Mucosa of rectum (tissue), 2 donors: ENCODE measurements at regions not wholly inside any gene's neighbourhood (a gene's known extent, or its start where the extent isn't known, plus 50 kb on each side); places are given as distances from the start of the nearest gene placed in this dataset.
"Not testable (repeated sequence)": the region's sequence is repeated elsewhere in the genome, so short reads cannot be mapped to it uniquely, and the experiment has no call there.

Experiments
- H3K27ac ChIP-seq, 2 donors: one replicate each; pipeline ENCODE4 v1.7.0; 2013; ENCODE audit warnings: inconsistent platforms in 2 of 2, low read depth in 2 of 2, low read length in 2 of 2
- H3K27me3 ChIP-seq, 2 donors: one replicate each; pipeline ENCODE4 v1.7.0; 2013; ENCODE audit warnings: low read length in 2 of 2; ENCODE audit not compliant: control insufficient read depth in 2 of 2, insufficient read depth in 2 of 2
- H3K36me3 ChIP-seq, 2 donors: one replicate each; pipeline ENCODE4 v1.7.0; 2013; ENCODE audit warnings: low read length in 2 of 2; ENCODE audit not compliant: control insufficient read depth in 2 of 2, insufficient read depth in 2 of 2
- H3K4me1 ChIP-seq, 2 donors: one replicate each; pipeline ENCODE4 v1.7.0; 2013; ENCODE audit warnings: low read length in 2 of 2, mild to moderate bottlenecking in 1 of 2; ENCODE audit not compliant: control insufficient read depth in 2 of 2, insufficient read depth in 2 of 2
- H3K4me3 ChIP-seq, 2 donors: one replicate each; pipeline ENCODE4 v1.7.0; 2013; ENCODE audit warnings: low read length in 2 of 2
- H3K9ac ChIP-seq, 2 donors: one replicate each; pipeline ENCODE4 v1.7.0; 2013; ENCODE audit warnings: low read length in 2 of 2, low read depth in 1 of 2, mild to moderate bottlenecking in 1 of 2
- H3K9me3 ChIP-seq, 2 donors: one replicate each; pipeline ENCODE4 v1.7.0; 2013; ENCODE audit warnings: low read length in 2 of 2; ENCODE audit not compliant: control insufficient read depth in 2 of 2
- donor health status: healthy.
- donor health status: Normal muscosa, but diverticular disease.

DNA sequence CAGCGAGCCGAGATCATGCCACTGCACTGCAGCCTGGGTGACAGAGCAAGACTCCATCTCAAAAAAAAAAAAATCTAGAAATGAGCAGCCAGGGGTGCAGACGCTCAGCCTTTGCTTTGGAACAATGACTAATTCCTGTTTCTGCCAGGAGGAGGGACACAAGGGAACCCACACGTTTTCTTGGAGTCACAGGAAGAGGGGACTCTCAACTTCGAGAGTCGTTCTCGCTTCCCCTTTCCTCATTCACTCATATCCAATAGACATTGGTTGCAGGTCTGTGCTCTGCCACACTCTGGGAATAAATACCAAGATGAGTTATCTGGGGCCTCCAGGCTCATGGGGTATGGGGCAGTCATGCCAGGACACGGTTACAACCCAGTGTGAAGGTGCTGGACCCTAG is 91.5 kb upstream of the RREB1 start:
- Histone ChIP-seq H3K27me3 (no peaks in the 10 kb centered on the region), H3K36me3 (no peaks in the 10 kb centered on the region), H3K27ac (no peak overlapping the region), H3K4me1 (no peaks in the 10 kb centered on the region), H3K9ac (no peak overlapping the region), H3K9me3 (no peaks in the 10 kb centered on the region), H3K4me3 (no peak overlapping the region)

GRCh38 chr6:7021301-7021700 is 86.5 kb upstream of the RREB1 start:
- Histone ChIP-seq H3K9ac (no peak overlapping the region), H3K4me1 (no peaks in the 10 kb centered on the region), H3K9me3 (no peaks in the 10 kb centered on the region), H3K4me3 (no peak overlapping the region), H3K27ac (no peak overlapping the region), H3K36me3 (no peaks in the 10 kb centered on the region), H3K27me3 (no peaks in the 10 kb centered on the region)

DNA sequence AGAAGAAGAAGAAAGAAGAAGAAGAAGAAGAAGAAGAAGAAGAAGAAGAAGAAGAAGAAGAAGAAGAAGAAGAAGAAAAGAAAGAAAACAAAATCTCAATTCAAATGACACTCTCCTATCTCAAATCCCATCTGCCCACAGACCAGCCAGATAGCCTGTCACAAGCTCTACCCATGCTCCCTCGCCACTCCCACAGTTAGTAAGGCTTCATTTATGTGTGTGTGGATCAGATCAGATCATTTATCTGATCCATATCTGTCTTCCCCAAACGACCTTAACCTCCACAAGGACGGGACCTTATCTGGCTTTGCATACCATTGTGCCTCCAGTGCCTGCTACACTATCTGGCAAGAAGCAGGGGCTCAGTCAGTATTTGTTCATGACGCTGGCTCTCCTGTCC is 81.9 kb upstream of the RREB1 start:
- H3K36me3 ChIP-seq, result no peaks in the 10 kb centered on the region
- H3K4me3 ChIP-seq, result no peak overlapping the region
- H3K27me3 ChIP-seq, result no peaks in the 10 kb centered on the region
- no peak overlapping the region for H3K27ac ChIP-seq
- no peak overlapping the region for H3K9ac ChIP-seq
- no peaks in the 10 kb centered on the region for H3K9me3 ChIP-seq
- H3K4me1 ChIP-seq, result no peaks in the 10 kb centered on the region

DNA sequence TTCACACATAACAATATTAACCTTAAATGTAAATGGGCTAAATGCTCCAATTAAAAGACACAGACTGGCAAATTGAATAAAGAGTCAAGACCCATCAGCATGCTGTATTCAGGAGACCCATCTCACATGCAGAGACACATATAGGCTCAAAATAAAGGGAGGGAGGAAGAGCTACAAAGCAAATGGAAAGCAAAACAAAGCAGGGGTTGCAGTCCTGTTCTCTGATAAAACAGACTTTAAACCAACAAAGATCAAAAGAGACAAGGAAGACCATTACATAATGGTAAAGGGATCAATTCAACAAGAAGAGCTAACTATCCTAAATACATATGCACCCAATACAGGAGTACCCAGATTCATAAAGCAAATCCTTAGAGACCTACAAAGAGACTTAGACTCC is 78.8 kb upstream of the RREB1 start:
- H3K27ac ChIP-seq, H3K4me1 ChIP-seq, H3K27me3 ChIP-seq, H3K4me3 ChIP-seq, H3K9ac ChIP-seq, H3K9me3 ChIP-seq, H3K36me3 ChIP-seq: not testable (repeated sequence)

GRCh38 chr6:7030968-7031367 is 76.8 kb upstream of the RREB1 start:
- H3K9ac ChIP-seq, H3K4me3 ChIP-seq, H3K4me1 ChIP-seq, H3K27ac ChIP-seq, H3K9me3 ChIP-seq, H3K36me3 ChIP-seq, H3K27me3 ChIP-seq: not testable (repeated sequence)

DNA sequence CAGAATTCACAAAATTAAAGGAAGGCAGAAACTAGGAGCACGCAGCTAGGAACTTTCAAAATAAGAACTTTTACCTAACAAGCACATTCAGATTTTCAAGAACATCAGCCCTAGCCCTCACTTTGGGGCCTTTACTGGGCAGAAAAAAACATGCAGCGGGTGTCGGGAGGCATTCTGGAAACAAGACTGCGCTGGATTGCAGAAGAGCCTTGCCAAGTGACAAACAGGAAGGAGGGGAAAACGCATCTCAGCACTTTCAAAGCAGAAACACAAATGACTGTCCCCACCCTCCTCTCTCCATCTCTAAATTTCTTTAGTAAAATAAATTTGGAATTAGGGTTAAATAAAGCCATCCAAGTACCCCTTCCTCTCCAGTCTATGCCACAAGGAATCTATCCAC is 74.6 kb upstream of the RREB1 start:
- Histone ChIP-seq H3K27ac (no peak overlapping the region), H3K9me3 (no peaks in the 10 kb centered on the region), H3K4me3 (no peak overlapping the region), H3K4me1 (no peaks in the 10 kb centered on the region), H3K27me3 (no peaks in the 10 kb centered on the region), H3K9ac (no peak overlapping the region), H3K36me3 (no peaks in the 10 kb centered on the region)

GRCh38 chr6:7034055-7034454 is 73.7 kb upstream of the RREB1 start:
- H3K4me3 ChIP-seq, result no peak overlapping the region
- no peak overlapping the region for H3K27ac ChIP-seq
- H3K36me3 ChIP-seq, result no peaks in the 10 kb centered on the region
- H3K4me1 ChIP-seq, result no peaks in the 10 kb centered on the region
- H3K9me3 ChIP-seq, result no peaks in the 10 kb centered on the region
- no peak overlapping the region for H3K9ac ChIP-seq
- no peaks in the 10 kb centered on the region for H3K27me3 ChIP-seq

DNA sequence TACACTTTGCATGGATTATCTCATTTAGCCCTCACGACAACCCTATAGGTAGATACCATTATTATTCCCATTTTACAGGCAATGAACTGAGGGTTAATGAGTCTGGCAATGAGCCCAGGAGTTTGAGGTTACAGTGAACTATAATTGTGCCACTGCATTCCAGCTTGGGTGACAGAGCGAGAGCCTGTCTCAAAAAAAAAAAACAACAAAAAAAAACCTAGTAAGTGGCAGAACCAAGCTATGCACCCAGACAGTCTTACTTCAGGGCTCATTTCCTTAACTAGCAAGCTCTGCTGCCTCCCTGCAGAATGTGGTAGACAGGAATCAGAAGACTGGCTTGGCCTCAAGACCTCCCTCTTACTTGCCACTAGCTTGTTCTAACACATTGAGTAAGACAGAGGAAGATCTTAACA is 71.9 kb upstream of the RREB1 start:
- no peaks in the 10 kb centered on the region for H3K4me1 ChIP-seq
- H3K4me3 ChIP-seq, result no peak overlapping the region
- no peaks in the 10 kb centered on the region for H3K9me3 ChIP-seq
- H3K27ac ChIP-seq, result no peak overlapping the region
- H3K27me3 ChIP-seq, result no peaks in the 10 kb centered on the region
- no peaks in the 10 kb centered on the region for H3K36me3 ChIP-seq
- no peak overlapping the region for H3K9ac ChIP-seq

GRCh38 chr6:7041511-7042026 is 66.2 kb upstream of the RREB1 start:
- no peak overlapping the region for H3K9ac ChIP-seq
- no peak overlapping the region for H3K4me3 ChIP-seq
- no peaks in the 10 kb centered on the region for H3K9me3 ChIP-seq
- H3K36me3 ChIP-seq, result no peaks in the 10 kb centered on the region
- H3K27ac ChIP-seq, result no peak overlapping the region
- H3K27me3 ChIP-seq, result no peaks in the 10 kb centered on the region
- H3K4me1 ChIP-seq, result peaks cover 3 to 7% of the 10 kb centered on the region in 2 donors

DNA sequence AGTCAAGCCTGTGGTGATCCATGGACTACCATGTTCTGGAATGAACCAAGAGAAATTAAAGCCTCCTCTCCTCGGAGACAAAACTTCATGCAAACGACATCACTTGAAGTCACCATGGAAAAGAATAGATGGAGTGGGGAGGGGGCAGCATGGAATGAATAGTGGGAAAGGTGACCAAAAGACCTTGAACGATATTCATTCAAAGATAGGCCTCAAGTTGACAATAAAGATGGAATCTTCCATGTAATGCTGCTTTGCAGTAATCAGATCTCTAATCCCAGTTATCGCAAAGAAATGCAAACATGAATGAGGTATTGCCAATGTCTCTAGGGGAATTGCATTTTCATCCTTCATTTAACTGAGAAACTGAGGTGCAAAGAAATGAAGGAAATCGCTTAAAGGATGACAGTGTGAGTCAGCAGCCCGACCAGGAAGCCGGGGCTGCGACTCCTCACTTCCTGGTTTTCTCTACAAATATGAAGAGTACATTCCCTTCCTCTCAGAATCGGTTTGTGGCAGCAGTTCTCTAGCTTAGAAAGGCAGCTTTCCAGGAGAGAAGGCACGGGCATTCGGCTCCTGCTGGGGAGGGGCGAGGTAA is 65.6 kb upstream of the RREB1 start:
- Histone ChIP-seq H3K36me3 (no peaks in the 10 kb centered on the region), H3K4me1 (peaks cover 3 to 7% of the 10 kb centered on the region in 2 donors), H3K4me3 (no peak overlapping the region), H3K9ac (no peak overlapping the region), H3K27me3 (no peaks in the 10 kb centered on the region), H3K9me3 (no peaks in the 10 kb centered on the region), H3K27ac (peak overlapping the region in 1 of 2 donors; percentile 5)
